Fibroblast of skin of back (primary cell): ENCODE measurements at regions not wholly inside any gene's neighbourhood (a gene's known extent, or its start where the extent isn't known, plus 50 kb on each side); places are given as distances from the start of the nearest gene placed in this dataset.

Source experiments
- DNase-seq: peaks from one replicate; pipeline ENCODE4 v3.0.0-alpha.2; 2013

DNA sequence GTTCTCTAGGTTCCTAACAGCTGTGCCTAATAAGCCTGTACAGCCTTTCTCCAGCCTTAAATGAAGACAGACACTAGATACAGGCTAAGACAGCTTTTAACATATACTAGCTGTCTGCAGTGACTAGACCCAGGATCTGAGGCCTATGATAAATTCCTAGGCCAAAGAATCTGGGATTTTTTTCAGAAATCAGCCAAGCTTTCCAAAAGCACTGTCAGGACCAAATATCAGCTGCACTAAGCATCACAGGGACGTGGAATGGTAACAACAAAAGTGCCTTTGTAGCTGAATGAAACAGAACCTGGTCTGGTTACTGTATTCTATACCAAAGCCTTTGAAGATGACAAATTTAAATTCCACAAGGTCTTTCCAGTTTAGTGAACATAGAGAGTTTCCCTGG is 77.9 kb upstream of the DOCK9 start:
- no peak for DNase-seq

DNA sequence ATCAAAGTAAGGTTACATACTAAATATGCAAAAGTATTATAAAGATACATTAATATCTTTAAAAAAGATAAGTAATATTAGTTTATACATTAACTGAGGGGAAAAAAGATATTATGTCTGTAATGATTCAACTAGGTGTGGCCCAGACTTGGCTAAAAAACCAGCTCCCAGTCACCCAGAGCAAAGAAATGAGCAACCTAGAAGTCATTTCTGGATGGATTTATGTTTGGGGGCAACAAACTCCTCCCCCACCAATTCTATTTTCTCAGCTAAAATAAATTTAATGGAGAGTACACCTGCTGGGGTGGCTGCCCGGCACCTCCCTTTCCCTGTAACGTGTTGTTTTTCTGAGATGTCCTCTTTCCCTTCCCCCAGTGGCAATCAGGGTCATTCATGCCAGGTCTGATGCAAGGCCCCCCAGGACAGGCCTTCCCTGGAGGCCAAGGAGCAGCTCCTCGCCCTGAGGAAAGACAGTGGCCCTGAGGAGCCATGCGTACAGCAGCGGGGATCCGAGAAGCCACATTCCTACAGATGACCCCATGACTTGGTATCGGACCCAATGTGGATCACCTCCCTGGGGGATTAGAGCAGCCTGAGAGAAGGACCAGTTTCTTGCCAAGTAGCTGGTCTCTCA is 78.6 kb upstream of the DOCK9 start:
- no peak for DNase-seq

- DNase-seq, result no peak
Observed at GRCh38 chr13:99057310-99057975, 79.6 kb upstream of the DOCK9 start.

DNA sequence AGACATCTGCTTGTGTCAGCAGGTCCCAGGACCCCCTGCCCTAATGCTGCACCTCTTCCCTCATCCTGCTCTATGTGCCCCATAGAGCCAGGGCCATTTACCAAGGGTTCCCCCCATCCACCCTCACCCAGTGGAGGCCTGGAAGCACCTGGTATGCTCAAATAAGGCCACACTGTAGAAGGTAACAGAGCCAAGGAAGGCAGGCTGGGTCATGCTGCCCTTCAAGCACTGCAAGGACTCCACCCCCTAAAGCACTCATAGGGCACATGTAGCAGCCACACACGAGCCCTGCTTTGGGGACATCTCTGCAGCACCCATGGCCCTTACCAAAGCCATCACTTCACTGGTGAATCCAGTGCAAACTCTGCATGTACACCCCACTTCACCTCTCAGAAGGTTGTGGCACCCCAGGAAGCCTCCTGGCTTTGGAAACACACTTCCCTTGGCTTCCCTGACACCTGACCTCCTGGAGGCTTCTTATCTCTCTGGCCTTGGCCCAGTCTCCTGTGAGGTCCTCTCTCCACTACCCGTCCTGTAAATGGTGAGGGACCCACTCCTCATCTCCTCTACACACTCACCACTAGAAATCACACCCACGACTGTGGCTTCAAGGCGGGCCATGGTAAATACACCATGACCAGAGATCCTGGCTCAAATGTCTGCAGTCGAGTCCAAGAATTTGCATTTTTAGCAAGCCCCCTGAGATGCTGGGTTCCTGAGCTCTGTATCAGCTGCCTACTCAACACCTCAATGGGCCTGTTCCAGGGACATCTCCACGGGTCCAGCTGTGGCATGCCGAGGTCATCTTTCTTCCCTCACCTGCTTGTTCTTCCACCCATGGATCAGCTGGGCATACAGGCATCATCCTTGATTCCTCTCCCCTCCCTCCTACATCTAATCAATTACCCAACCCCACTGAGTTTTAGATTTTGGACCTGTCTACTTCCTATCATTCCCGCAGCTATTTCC is 80.9 kb upstream of the DOCK9 start:
- DNase-seq, result no peak

DNA sequence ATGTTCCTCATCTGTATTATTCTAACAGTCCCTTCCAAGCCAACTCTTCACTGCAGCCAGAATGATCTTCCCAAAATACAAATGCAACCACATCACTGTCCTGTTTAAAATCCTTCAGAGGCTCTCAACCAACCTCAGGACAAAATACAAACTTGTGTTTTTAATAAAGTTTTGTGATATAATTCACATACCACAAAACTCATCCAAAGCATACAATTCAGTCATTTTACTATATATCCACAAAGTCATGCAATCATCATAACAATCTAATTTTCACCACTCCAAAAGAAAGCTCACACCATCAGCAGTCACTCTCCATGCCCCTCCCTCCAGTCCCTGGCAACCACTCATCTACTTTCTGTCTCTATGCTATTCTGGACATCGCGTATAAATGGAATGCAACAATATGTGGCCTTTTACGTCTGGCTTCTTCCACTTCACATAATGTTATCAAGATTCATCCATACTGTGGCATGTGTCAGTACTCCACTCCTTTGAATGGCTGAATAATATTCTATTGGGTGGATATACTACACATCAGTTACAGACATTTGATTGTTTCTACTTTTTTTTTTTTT is 81.7 kb upstream of the DOCK9 start:
- peak; percentile 60 for DNase-seq

GRCh38 chr13:99061411-99061810 is 83.5 kb upstream of the DOCK9 start:
- no peak for DNase-seq

- DNase-seq, result peak; percentile 87
Observed at GRCh38 chr13:99062593-99062992, 84.7 kb upstream of the DOCK9 start.

GRCh38 chr13:99063178-99063577 is 85.3 kb upstream of the DOCK9 start:
- DNase-seq, result no peak

DNA sequence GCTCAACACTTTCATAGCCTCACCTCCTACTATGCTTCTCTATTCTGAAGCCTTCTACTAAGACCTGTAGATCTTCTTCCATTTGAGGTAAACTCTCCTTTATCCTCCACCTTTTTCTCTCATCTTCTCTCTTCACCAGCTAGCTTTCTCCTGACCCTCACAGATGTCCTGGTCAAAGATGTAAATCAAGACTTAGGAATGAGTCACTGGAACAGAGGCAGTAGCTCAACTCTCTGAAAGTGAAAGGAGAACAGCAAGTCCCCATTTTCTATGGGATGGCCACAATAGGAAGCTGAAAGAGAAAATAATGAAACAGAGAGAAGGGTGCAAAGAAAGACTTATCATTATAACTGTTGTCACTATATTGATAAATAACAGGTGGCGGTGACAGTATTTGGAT is 86.1 kb upstream of the DOCK9 start:
- DNase-seq, result no peak

DNA sequence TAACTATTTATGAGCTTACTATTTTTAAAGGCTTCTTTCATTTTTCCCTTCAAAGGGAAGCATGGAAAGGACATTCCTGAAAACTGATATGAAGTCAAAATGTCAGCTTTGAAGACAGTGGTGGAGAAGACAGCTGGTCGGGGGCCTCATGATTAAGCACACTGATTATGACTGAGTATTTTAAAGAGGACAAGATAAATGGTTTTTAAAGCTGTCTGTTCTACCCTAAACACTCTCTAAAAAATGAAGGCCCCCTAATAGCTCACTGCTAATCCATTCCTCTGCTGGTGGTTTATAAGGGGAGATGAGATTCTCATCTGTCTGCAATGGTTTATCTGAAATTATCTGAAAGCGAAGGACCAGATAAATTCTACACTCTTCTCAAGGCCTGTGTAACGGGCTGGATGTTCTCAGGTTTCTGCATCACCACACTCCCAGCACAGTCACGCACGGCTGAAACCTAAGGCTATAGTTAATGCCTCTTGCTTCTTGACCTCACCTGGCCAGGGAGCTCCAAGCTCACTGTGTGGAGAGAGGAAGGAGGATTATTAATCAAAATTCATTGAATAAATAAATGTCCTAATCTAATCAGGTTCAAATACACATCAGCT is 86.9 kb upstream of the DOCK9 start:
- DNase-seq, result no peak

- DNase-seq, result no peak
Observed at GRCh38 chr13:99065235-99066015, 87.6 kb upstream of the DOCK9 start.

GRCh38 chr13:99066219-99066618 is 88.4 kb upstream of the DOCK9 start:
- no peak for DNase-seq

DNA sequence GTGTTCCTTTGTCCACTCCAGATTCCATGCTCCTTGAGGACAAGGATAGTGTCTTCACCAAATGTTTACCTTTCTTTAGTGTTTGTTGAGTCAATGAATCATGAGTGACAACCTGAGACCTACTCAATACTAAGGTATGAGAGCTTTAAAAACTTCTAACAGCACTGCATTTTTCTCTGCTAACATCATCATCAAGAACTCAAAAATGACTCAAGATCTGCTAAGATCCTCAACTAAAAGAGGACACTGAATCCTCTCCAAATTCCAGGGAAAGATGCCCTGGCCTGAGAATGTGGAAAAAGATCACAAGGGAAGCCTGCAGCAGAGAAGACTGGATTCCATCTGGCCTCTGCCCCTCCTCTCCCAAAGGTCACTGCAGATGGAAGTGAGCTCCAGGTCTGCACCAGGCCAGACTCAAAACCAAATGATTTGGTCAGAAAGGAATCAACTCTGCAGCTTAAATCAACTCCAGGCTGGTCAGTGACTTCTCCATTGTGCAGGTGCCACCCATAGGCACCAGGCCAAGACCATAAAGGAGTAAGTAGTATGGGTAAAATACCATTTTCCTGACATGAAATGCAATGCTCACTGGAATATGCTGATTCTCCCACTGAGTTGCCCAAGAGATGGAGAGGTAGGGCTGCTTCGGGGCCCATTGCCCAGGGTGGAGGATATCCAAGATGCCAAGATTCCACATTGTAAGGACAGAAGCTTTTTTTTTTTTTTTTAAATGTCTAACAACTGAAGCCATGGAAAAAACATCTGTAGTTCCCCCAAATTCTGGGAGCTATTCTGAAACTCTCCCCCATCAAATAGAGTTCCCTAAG is 89.5 kb upstream of the DOCK9 start:
- DNase-seq, result peak; percentile 95

GRCh38 chr13:99071211-99071610 is 93.3 kb upstream of the DOCK9 start:
- no peak for DNase-seq

DNA sequence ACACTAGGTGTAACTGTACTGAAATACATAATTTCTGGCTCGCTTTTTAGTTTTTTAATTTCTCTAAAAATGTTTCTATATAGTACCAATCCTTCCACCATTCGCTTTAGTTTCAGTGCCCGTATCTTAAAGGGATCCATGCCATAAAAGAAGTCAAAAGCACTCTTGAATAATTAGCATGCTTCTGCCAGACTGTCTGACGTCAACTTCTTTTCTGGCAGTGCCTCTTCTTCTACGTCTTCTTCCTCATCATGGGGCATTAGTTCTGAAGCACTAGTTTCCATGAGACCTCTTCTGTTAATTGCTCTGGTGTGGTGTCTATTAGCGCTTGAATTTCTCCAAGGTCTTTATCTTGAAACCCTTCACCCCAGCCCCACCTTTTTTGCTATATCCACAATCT is 93.8 kb upstream of the DOCK9 start:
- DNase-seq, result no peak

GRCh38 chr13:99072356-99072755 is 94.5 kb upstream of the DOCK9 start:
- no peak for DNase-seq

- no peak for DNase-seq
Observed at GRCh38 chr13:99072941-99073340, 95.1 kb upstream of the DOCK9 start.

- no peak for DNase-seq
Observed at GRCh38 chr13:99074693-99075092, 96.8 kb upstream of the DOCK9 start.

- no peak for DNase-seq
Observed at GRCh38 chr13:99075268-99076191, 97.7 kb upstream of the DOCK9 start.
